Thyroid gland (tissue), 4 donors: ENCODE measurements at regions not wholly inside any gene's neighbourhood (a gene's known extent, or its start where the extent isn't known, plus 50 kb on each side); places are given as distances from the start of the nearest gene placed in this dataset.

Experiments used
- DNase-seq, 2 donors: peaks; one replicate each; pipeline ENCODE4 v3.0.0-alpha.2; 2019
- H3K27ac ChIP-seq, 3 donors: fragments of 200-600 bp; sonication (generic); 1 replicate in 2 of 3; 2 replicates in 1 of 3; pipeline ENCODE4 v1.5.1; 2016 to 2019; ENCODE audit warnings: mild to moderate bottlenecking in 1 of 3, moderate library complexity in 1 of 3
- H3K27me3 ChIP-seq: fragments of 200-600 bp; sonication (generic); one replicate; pipeline ENCODE4 v1.5.1; 2019
- H3K36me3 ChIP-seq, 2 donors: fragments of 200-600 bp; sonication (generic); one replicate each; pipeline ENCODE4 v1.5.1; 2016 to 2019
- H3K4me1 ChIP-seq, 2 donors: fragments of 200-600 bp; sonication (generic); one replicate each; pipeline ENCODE4 v1.5.1; 2017 to 2019
- H3K4me3 ChIP-seq, 3 donors: fragments of 200-600 bp; sonication (generic); replicated peaks in 1 of 3; 1 replicate in 2 of 3; 2 replicates in 1 of 3; pipeline ENCODE4 v1.5.1; 2016; ENCODE audit warnings: mild to moderate bottlenecking in 1 of 3
- H3K9me3 ChIP-seq: fragments of 200-600 bp; sonication (generic); one replicate; pipeline ENCODE4 v1.5.1; 2017
- CTCF ChIP-seq, 6 experiments: fragments of 200-600 bp in 3 of 6; fragments of 450-650 bp in 3 of 6; sonication (generic) in 3 of 6; IDR thresholded peaks; one replicate each; pipeline ENCODE4 v1.5.1; 2016 to 2019; ENCODE audit warnings: antibody characterized with exemption in 6 of 6, mild to moderate bottlenecking in 2 of 6, inconsistent platforms in 1 of 6, moderate library complexity in 1 of 6
- POLR2A ChIP-seq, 2 donors: fragments of 450-650 bp; IDR thresholded peaks; one replicate each; pipeline ENCODE4 v1.6.1; 2017; ENCODE audit warnings: antibody characterized with exemption in 2 of 2, mild to moderate bottlenecking in 2 of 2, moderate library complexity in 1 of 2
- WGBS, 2 donors: methylation state at CpG; one replicate each; pipeline ENCODE4 v1.1.5; 2017; 5-methylcytosine and 5-hydroxymethylcytosine counted together
- intact Hi-C: fragments of 100-400 bp; cut with DNase I; formaldehyde crosslinking; loops from one replicate; pipeline ENCODE4 v1.15.1; 2023

GRCh38 chr13:59587971-59588716 lies 575.6 kb downstream of the DIAPH3 start:
- no peaks in the 10 kb centered on the region for H3K9me3 ChIP-seq
- no peak for DNase-seq
- no peak overlapping the region for H3K4me3 ChIP-seq
- TF ChIP-seq POLR2A (IDR thresholded peaks at IDR 0.05) (no peak), CTCF (IDR thresholded peaks at IDR 0.05) (no peak)
- no peak overlapping the region for H3K27ac ChIP-seq
- H3K4me1 ChIP-seq, result no peaks in the 10 kb centered on the region
- WGBS, 2 donors, result 96 to 97% methylated on average over 1 of the region's 1 CpG
- H3K27me3 ChIP-seq, result no peaks in the 10 kb centered on the region
- intact Hi-C loops, result no loop called here
- H3K36me3 ChIP-seq, result no peaks in the 10 kb centered on the region

GRCh38 chr13:59588717-59589067 lies 575.0 kb downstream of the DIAPH3 start:
- H3K9me3 ChIP-seq, result no peaks in the 10 kb centered on the region
- intact Hi-C loops, result no loop called here
- no peaks in the 10 kb centered on the region for H3K27me3 ChIP-seq
- TF ChIP-seq POLR2A (IDR thresholded peaks at IDR 0.05) (no peak), CTCF (IDR thresholded peaks at IDR 0.05) (no peak)
- no peak for DNase-seq
- H3K4me3 ChIP-seq, result no peak overlapping the region
- H3K27ac ChIP-seq, result no peak overlapping the region
- no peaks in the 10 kb centered on the region for H3K36me3 ChIP-seq
- H3K4me1 ChIP-seq, result no peaks in the 10 kb centered on the region

- Histone ChIP-seq H3K27me3 (no peaks in the 10 kb centered on the region), H3K4me1 (no peaks in the 10 kb centered on the region), H3K27ac (no peak overlapping the region), H3K9me3 (no peaks in the 10 kb centered on the region), H3K36me3 (no peaks in the 10 kb centered on the region), H3K4me3 (no peak overlapping the region)
- intact Hi-C loops, result no loop called here
- no peak for TF ChIP-seq POLR2A (IDR thresholded peaks at IDR 0.05)
- no peak for TF ChIP-seq CTCF (IDR thresholded peaks at IDR 0.05)
- no peak for DNase-seq
These were observed 561.7 kb downstream of the DIAPH3 start for GRCh38 chr13:59601993-59602392.

- WGBS, 2 donors, result 90 to 91% methylated on average over 2 of the region's 2 CpGs
- TF ChIP-seq POLR2A (IDR thresholded peaks at IDR 0.05) (no peak), CTCF (IDR thresholded peaks at IDR 0.05) (no peak)
- no peaks in the 10 kb centered on the region for H3K4me1 ChIP-seq
- no peak overlapping the region for H3K27ac ChIP-seq
- H3K36me3 ChIP-seq, result no peaks in the 10 kb centered on the region
- intact Hi-C loops, result no loop called here
- H3K9me3 ChIP-seq, result no peaks in the 10 kb centered on the region
- no peak overlapping the region for H3K4me3 ChIP-seq
- H3K27me3 ChIP-seq, result no peaks in the 10 kb centered on the region
- DNase-seq, result no peak
These were observed 560.1 kb downstream of the DIAPH3 start for GRCh38 chr13:59603646-59604045.

GRCh38 chr13:59607172-59607571 lies 556.6 kb downstream of the DIAPH3 start:
- Histone ChIP-seq H3K36me3 (no peaks in the 10 kb centered on the region), H3K27me3 (no peaks in the 10 kb centered on the region), H3K9me3 (no peaks in the 10 kb centered on the region), H3K4me1 (no peaks in the 10 kb centered on the region), H3K27ac (no peak overlapping the region), H3K4me3 (no peak overlapping the region)
- intact Hi-C loops, result no loop called here
- DNase-seq, result no peak
- TF ChIP-seq CTCF (IDR thresholded peaks at IDR 0.05) (no peak), POLR2A (IDR thresholded peaks at IDR 0.05) (no peak)
- 43 to 44% methylated on average over 1 of the region's 1 CpG for WGBS, 2 donors
